ENCODE measurements at regions not wholly inside any gene's neighbourhood (a gene's known extent, or its start where the extent isn't known, plus 50 kb on each side); places are given as distances from the start of the nearest gene placed in this dataset.

- DNase-seq (ENCODE audit: low read depth), result no peak
Measured at GRCh38 chr14:53545217-53545616, 392.1 kb upstream of the DDHD1 start.

GRCh38 chr14:53542732-53543131 is 389.6 kb upstream of the DDHD1 start:
- DNase-seq (ENCODE audit: low read depth), result no peak

- no peak for DNase-seq (ENCODE audit: low read depth)
Measured at GRCh38 chr14:53541411-53541810, 388.3 kb upstream of the DDHD1 start.

- no peak for DNase-seq (ENCODE audit: low read depth)
Measured at GRCh38 chr14:53539489-53540126, 386.5 kb upstream of the DDHD1 start.

- DNase-seq (ENCODE audit: low read depth), result no peak
Measured at GRCh38 chr14:53538316-53538881, 385.3 kb upstream of the DDHD1 start.

- no peak for DNase-seq (ENCODE audit: low read depth)
Measured at GRCh38 chr14:53537422-53538315, 384.5 kb upstream of the DDHD1 start.

- no peak for DNase-seq (ENCODE audit: low read depth)
Measured at GRCh38 chr14:53536446-53536845, 383.3 kb upstream of the DDHD1 start.

GRCh38 chr14:53534841-53535240 is 381.7 kb upstream of the DDHD1 start:
- DNase-seq (ENCODE audit: low read depth), result no peak

GRCh38 chr14:53533384-53533970 is 380.4 kb upstream of the DDHD1 start:
- no peak for DNase-seq (ENCODE audit: low read depth)

GRCh38 chr14:53532853-53533252 is 379.7 kb upstream of the DDHD1 start:
- no peak for DNase-seq (ENCODE audit: low read depth)

- DNase-seq (ENCODE audit: low read depth), result no peak
Measured at GRCh38 chr14:53531730-53532129, 378.6 kb upstream of the DDHD1 start.

- DNase-seq (ENCODE audit: low read depth), result no peak
Measured at GRCh38 chr14:53531156-53531555, 378.0 kb upstream of the DDHD1 start.

GRCh38 chr14:53529519-53529918 is 376.4 kb upstream of the DDHD1 start:
- DNase-seq (ENCODE audit: low read depth), result no peak

GRCh38 chr14:53528185-53528671 is 375.1 kb upstream of the DDHD1 start:
- DNase-seq (ENCODE audit: low read depth), result no peak

- DNase-seq (ENCODE audit: low read depth), result no peak
Measured at GRCh38 chr14:53526200-53526599, 373.1 kb upstream of the DDHD1 start.

- DNase-seq (ENCODE audit: low read depth), result no peak
Measured at GRCh38 chr14:53525608-53526007, 372.5 kb upstream of the DDHD1 start.

GRCh38 chr14:53524391-53524790 is 371.3 kb upstream of the DDHD1 start:
- DNase-seq (ENCODE audit: low read depth), result no peak

- no peak for DNase-seq (ENCODE audit: low read depth)
Measured at GRCh38 chr14:53523226-53523625, 370.1 kb upstream of the DDHD1 start.

- DNase-seq (ENCODE audit: low read depth), result no peak
Measured at GRCh38 chr14:53520078-53520928, 367.2 kb upstream of the DDHD1 start.

GRCh38 chr14:53519137-53519536 is 366.0 kb upstream of the DDHD1 start:
- DNase-seq (ENCODE audit: low read depth), result no peak

- DNase-seq (ENCODE audit: low read depth), result no peak
Measured at GRCh38 chr14:53517270-53517960, 364.3 kb upstream of the DDHD1 start.

Data from activated gamma-delta T cell treated with anti-CD3 and anti-CD28 coated beads, Interleukin-2, amount 50 U/mL, for 16 hours (primary cell).